MM.1S (cell line): ENCODE measurements at regions not wholly inside any gene's neighbourhood (a gene's known extent, or its start where the extent isn't known, plus 50 kb on each side); places are given as distances from the start of the nearest gene placed in this dataset.

Experiments used
- EZH2phosphoT487 ChIP-seq: fragments of 300-600 bp; sonication (generic); IDR thresholded peaks from 2 replicates; pipeline ENCODE4 v1.6.1; 2018; ENCODE audit warnings: antibody characterized with exemption, low read length
- TF ChIP-seq, protein P1 (sequence below): fragments of 300-600 bp; sonication (generic); IDR thresholded peaks from 2 replicates; pipeline ENCODE4 v1.5.1; 2016; ENCODE audit warnings: antibody characterized with exemption, low read length, mixed read lengths

DNA sequence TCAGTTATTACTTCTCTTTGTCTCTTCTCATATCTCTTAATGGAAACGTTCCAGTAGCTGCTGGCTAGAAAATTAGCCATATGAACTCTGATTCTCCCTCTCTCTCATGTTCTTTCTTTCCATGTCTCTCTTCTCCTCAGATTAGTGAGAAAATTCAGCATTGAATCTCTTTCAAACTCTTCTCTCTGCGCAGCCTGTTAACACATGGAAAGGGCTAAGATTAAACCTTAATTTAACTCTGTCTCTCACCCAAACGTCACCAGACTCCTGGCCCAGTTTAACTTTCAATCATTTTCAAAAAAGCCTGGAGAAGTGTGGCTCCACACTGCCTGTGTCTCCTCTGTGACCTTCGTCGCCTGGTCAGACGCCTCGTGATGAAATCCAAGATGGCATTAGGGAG is 1234.2 kb downstream of the BCL11B start:
- TF ChIP-seq, protein P1, sequence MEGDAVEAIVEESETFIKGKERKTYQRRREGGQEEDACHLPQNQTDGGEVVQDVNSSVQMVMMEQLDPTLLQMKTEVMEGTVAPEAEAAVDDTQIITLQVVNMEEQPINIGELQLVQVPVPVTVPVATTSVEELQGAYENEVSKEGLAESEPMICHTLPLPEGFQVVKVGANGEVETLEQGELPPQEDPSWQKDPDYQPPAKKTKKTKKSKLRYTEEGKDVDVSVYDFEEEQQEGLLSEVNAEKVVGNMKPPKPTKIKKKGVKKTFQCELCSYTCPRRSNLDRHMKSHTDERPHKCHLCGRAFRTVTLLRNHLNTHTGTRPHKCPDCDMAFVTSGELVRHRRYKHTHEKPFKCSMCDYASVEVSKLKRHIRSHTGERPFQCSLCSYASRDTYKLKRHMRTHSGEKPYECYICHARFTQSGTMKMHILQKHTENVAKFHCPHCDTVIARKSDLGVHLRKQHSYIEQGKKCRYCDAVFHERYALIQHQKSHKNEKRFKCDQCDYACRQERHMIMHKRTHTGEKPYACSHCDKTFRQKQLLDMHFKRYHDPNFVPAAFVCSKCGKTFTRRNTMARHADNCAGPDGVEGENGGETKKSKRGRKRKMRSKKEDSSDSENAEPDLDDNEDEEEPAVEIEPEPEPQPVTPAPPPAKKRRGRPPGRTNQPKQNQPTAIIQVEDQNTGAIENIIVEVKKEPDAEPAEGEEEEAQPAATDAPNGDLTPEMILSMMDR, result no peak
- no peak for TF ChIP-seq EZH2phosphoT487
